Left lung (tissue), 4 donors: ENCODE measurements at regions not wholly inside any gene's neighbourhood (a gene's known extent, or its start where the extent isn't known, plus 50 kb on each side); places are given as distances from the start of the nearest gene placed in this dataset.
"Not testable (repeated sequence)": the region's sequence is repeated elsewhere in the genome, so short reads cannot be mapped to it uniquely, and the experiment has no call there.

Source experiments
- ATAC-seq: fragments of 200-7000 bp; cut with Tn5 transposase; one replicate; pipeline ENCODE4 v1.9.1; 2020; ENCODE audit warnings: moderate library complexity
- DNase-seq, 4 donors: peaks; one replicate each; pipeline ENCODE4 v3.0.0-alpha.2; 2013 to 2020
- H3K27ac ChIP-seq, 2 donors: fragments of 200-600 bp; sonication (generic) in 1 of 2; one replicate each; pipeline versions ENCODE4 v1.5.0 to v1.8.0; 2020 to 2021
- H3K27me3 ChIP-seq, 2 donors: fragments of 200-600 bp; sonication (generic) in 1 of 2; one replicate each; pipeline versions ENCODE4 v1.5.0 to v1.8.0; 2020 to 2021
- H3K36me3 ChIP-seq, 2 donors: fragments of 200-600 bp; sonication (generic) in 1 of 2; one replicate each; pipeline versions ENCODE4 v1.5.0 to v1.8.0; 2020 to 2021
- H3K4me1 ChIP-seq, 2 donors: fragments of 200-600 bp; one replicate each; pipeline ENCODE4 v1.8.0; 2021
- H3K4me3 ChIP-seq, 2 donors: fragments of 200-600 bp; sonication (generic) in 1 of 2; one replicate each; pipeline versions ENCODE4 v1.5.0 to v1.8.0; 2020 to 2021; ENCODE audit warnings: mild to moderate bottlenecking in 1 of 2
- H3K9me3 ChIP-seq, 2 donors: fragments of 200-600 bp; sonication (generic) in 1 of 2; one replicate each; pipeline versions ENCODE4 v1.5.0 to v1.8.0; 2020 to 2021
- intact Hi-C, 2 donors: fragments of 100-400 bp; cut with DNase I; formaldehyde crosslinking; loops; one replicate each; pipeline versions ENCODE4 v1.11.2 to v1.14.2; 2022
- TF ChIP-seq, protein P1 (sequence below), 2 donors: fragments of 200-600 bp; sonication (generic) in 1 of 2; IDR thresholded peaks; one replicate each; pipeline versions ENCODE4 v1.5.0 to v1.8.0; 2021; ENCODE audit warnings: antibody characterized with exemption in 2 of 2
- donor health status: DM: no; HTN: yes; CAD: no.
- donor health status: DM: no; HTN: no; CAD: no.

DNA sequence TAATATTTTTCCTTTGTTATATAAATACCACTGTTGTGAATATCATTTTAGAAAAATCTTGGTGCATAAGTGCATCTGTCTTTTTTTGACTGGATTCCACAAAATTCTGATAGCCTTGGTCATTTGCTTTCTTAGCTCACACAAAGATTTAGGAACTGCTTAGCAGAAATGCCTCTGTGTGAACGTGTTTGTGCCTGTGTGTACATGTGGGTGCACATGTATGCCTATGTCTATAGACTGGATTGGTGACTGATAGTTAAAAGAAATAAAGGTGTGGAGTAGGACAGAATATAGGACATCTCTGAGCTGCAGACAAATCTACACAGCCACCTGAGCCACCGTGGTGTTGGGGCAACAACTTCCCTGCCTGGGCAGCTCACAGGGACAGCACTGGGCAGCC is 93.8 kb downstream of the TSN start:
- TF ChIP-seq, protein P1, sequence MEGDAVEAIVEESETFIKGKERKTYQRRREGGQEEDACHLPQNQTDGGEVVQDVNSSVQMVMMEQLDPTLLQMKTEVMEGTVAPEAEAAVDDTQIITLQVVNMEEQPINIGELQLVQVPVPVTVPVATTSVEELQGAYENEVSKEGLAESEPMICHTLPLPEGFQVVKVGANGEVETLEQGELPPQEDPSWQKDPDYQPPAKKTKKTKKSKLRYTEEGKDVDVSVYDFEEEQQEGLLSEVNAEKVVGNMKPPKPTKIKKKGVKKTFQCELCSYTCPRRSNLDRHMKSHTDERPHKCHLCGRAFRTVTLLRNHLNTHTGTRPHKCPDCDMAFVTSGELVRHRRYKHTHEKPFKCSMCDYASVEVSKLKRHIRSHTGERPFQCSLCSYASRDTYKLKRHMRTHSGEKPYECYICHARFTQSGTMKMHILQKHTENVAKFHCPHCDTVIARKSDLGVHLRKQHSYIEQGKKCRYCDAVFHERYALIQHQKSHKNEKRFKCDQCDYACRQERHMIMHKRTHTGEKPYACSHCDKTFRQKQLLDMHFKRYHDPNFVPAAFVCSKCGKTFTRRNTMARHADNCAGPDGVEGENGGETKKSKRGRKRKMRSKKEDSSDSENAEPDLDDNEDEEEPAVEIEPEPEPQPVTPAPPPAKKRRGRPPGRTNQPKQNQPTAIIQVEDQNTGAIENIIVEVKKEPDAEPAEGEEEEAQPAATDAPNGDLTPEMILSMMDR (IDR thresholded peaks at IDR 0.05), result no peak
- ATAC-seq (no peak), DNase-seq (no peak)
- Histone ChIP-seq H3K27ac (no peak overlapping the region), H3K4me1 (no peaks in the 10 kb centered on the region), H3K4me3 (no peak overlapping the region), H3K36me3 (no peaks in the 10 kb centered on the region), H3K27me3 (no peaks in the 10 kb centered on the region), H3K9me3 (no peaks in the 10 kb centered on the region)
- intact Hi-C loops, result no loop called here

DNA sequence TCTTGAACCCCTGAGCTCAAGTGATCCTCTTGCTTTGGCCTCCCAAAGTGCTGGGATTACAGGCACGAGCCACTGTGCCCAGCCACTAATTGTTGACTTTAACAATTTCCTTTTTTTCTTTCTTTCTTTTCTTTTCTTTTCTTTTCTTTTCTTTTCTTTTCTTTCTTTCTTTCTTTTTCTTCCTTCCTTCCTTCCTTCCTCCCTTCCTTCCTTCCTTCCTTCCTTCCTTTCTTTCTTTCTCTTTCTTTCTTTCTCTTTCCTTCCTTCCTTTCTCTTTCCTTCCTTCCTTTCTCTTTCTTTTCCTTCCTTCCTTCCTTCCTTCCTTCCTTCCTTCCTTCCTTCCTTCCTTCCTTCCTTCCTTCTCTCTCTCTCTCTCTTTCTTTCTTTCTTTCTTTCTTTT is 97.7 kb downstream of the TSN start:
- ATAC-seq, H3K27me3 ChIP-seq, H3K9me3 ChIP-seq, H3K36me3 ChIP-seq, H3K27ac ChIP-seq, DNase-seq, H3K4me3 ChIP-seq, intact Hi-C loops, H3K4me1 ChIP-seq: not testable (repeated sequence)

- no peaks in the 10 kb centered on the region for H3K36me3 ChIP-seq
- intact Hi-C loops, result no loop called here
- no peak for DNase-seq
- peaks cover 0 to 4% of the 10 kb centered on the region in 2 donors for H3K27me3 ChIP-seq
- H3K9me3 ChIP-seq, result no peaks in the 10 kb centered on the region
- H3K27ac ChIP-seq, result no peak overlapping the region
- H3K4me3 ChIP-seq, result no peak overlapping the region
- no peak for ATAC-seq
- TF ChIP-seq, protein P1 (IDR thresholded peaks at IDR 0.05), result no peak
- H3K4me1 ChIP-seq, result no peaks in the 10 kb centered on the region
Measured at GRCh38 chr2:121855510-121855909, 100.1 kb downstream of the TSN start.

DNA sequence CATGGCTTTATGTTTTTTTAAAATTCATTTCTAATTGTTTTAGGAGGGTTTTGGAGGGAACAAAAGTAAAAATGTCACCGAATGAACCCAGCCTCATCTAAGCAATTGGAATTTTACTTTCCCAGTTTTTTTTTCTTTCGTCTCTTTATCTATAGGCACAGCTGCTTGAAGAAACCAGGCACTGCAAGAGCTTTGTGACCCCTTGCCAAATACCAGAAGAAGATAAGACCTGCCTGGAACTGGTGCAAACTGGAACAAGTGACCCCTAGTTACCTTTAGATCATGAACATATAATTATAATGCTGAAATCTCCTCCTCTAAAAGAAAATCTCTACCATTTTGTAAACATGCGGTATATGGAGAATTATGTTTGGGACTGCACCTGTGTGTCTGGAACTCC is 100.9 kb downstream of the TSN start:
- Histone ChIP-seq H3K9me3 (no peaks in the 10 kb centered on the region), H3K36me3 (no peaks in the 10 kb centered on the region), H3K27me3 (peaks cover 0 to 9% of the 10 kb centered on the region in 2 donors), H3K27ac (no peak overlapping the region), H3K4me3 (no peak overlapping the region), H3K4me1 (no peaks in the 10 kb centered on the region)
- intact Hi-C loops, result no loop called here
- TF ChIP-seq, protein P1 (IDR thresholded peaks at IDR 0.05), result no peak
- DNase-seq, result no peak
- no peak for ATAC-seq

DNA sequence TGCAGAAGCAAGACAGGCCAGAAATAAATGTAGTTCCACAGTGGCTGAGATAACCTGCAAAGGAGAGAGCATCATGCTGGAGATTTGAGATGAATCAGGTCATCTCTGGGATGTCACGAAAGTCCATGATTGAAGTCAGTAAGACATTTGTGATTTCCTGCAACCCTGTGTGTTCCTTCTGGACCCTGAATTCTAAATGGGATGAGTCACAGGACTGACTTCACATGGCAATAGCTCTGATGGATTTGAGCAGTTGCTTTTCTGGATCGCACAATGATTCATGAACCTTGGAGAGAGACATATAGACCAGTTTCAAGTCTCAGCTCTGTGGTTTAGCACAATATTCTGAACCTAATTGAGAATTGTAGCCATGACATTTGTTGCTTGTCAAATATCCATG is 102.9 kb downstream of the TSN start:
- DNase-seq (no peak), ATAC-seq (no peak)
- Histone ChIP-seq H3K4me3 (no peak overlapping the region), H3K36me3 (no peaks in the 10 kb centered on the region), H3K4me1 (no peaks in the 10 kb centered on the region), H3K9me3 (peaks cover 0 to 1% of the 10 kb centered on the region in 2 donors), H3K27ac (no peak overlapping the region), H3K27me3 (peaks cover 0 to 13% of the 10 kb centered on the region in 2 donors)
- intact Hi-C loops, result no loop called here
- TF ChIP-seq, protein P1 (IDR thresholded peaks at IDR 0.05), result no peak

- peaks cover 0 to 1% of the 10 kb centered on the region in 2 donors for H3K9me3 ChIP-seq
- no peaks in the 10 kb centered on the region for H3K36me3 ChIP-seq
- no peaks in the 10 kb centered on the region for H3K4me1 ChIP-seq
- no peak for DNase-seq
- peaks cover 0 to 13% of the 10 kb centered on the region in 2 donors for H3K27me3 ChIP-seq
- TF ChIP-seq, protein P1 (IDR thresholded peaks at IDR 0.05), result no peak
- no peak overlapping the region for H3K27ac ChIP-seq
- ATAC-seq, result no peak
- H3K4me3 ChIP-seq, result no peak overlapping the region
- intact Hi-C loops, result no loop called here
Measured at GRCh38 chr2:121858847-121859246, 103.4 kb downstream of the TSN start.
